ENCODE measurements at regions not wholly inside any gene's neighbourhood (a gene's known extent, or its start where the extent isn't known, plus 50 kb on each side); places are given as distances from the start of the nearest gene placed in this dataset.

- TF ChIP-seq EZH2 (IDR thresholded peaks at IDR 0.05; ENCODE audit: borderline replicate concordance, insufficient read depth, low read depth, low read length, poor library complexity, severe bottlenecking) (no peak), CTCF (IDR thresholded peaks at IDR 0.05) (no peak)
Observed at GRCh38 chr13:33373624-33374023, 88.1 kb upstream of the STARD13 start.

Data from B cell (primary cell).